CD4-positive, alpha-beta T cell (primary cell): ENCODE measurements at regions not wholly inside any gene's neighbourhood (a gene's known extent, or its start where the extent isn't known, plus 50 kb on each side); places are given as distances from the start of the nearest gene placed in this dataset.

Experiments used
- ATAC-seq: fragments of 200-7000 bp; cut with Tn5 transposase; one replicate; pipeline ENCODE4 v1.10.0; 2022; ENCODE audit warnings: mild to moderate bottlenecking; ENCODE audit not compliant: poor library complexity
- CTCF ChIA-PET: fragments of 350-600 bp; sonication (Branson Sonifier 250); formaldehyde crosslinking; loops from one replicate; lab custom pipeline; 2021; ENCODE audit warnings: antibody characterized with exemption, inconsistent platforms; lab: Charles Lee
- POLR2A ChIA-PET: fragments of 350-600 bp; sonication (Branson Sonifier 250); formaldehyde crosslinking; loops from one replicate; lab custom pipeline; 2021; ENCODE audit warnings: antibody characterized with exemption, inconsistent platforms; lab: Charles Lee
- DNase-seq, 14 experiments: peaks; one replicate each; pipeline ENCODE4 v3.0.0-alpha.2; 2013 to 2020; ENCODE audit warnings: mixed read lengths in 2 of 14
- H3K27ac ChIP-seq, 2 donors: one replicate each; pipeline versions ENCODE4 v1.5.1 to v1.7.0; 2013; ENCODE audit warnings: low read length in 2 of 2, low read depth in 1 of 2, mild to moderate bottlenecking in 1 of 2
- H3K27me3 ChIP-seq, 2 experiments: 1 replicate in 1 of 2; 2 replicates in 1 of 2; pipeline versions ENCODE4 v1.6.1 to v1.7.0; 2013; ENCODE audit warnings: low read length in 2 of 2, control low read depth in 1 of 2, mild to moderate bottlenecking in 1 of 2, moderate library complexity in 1 of 2; ENCODE audit not compliant: insufficient read depth in 2 of 2, control insufficient read depth in 1 of 2
- H3K36me3 ChIP-seq: one replicate; pipeline ENCODE4 v1.6.1; 2013; ENCODE audit warnings: low read length, control low read depth; ENCODE audit not compliant: insufficient read depth
- H3K4me1 ChIP-seq: one replicate; pipeline ENCODE4 v1.6.1; 2013; ENCODE audit warnings: low read length, control low read depth; ENCODE audit not compliant: insufficient read depth
- H3K4me3 ChIP-seq: one replicate; pipeline ENCODE4 v1.5.1; 2013; ENCODE audit warnings: mild to moderate bottlenecking, low read length, moderate library complexity
- H3K9me3 ChIP-seq, 2 experiments: 1 replicate in 1 of 2; 2 replicates in 1 of 2; pipeline versions ENCODE4 v1.6.1 to v1.7.0; 2013; ENCODE audit warnings: low read length in 2 of 2, mild to moderate bottlenecking in 2 of 2, control low read depth in 1 of 2, moderate library complexity in 1 of 2; ENCODE audit not compliant: control insufficient read depth in 1 of 2, insufficient read depth in 1 of 2
- H3K27ac Mint-ChIP-seq: one replicate; pipeline ENCODE4 v1.8.0; 2020; ENCODE audit warnings: mixed read lengths
- H3K27me3 Mint-ChIP-seq: one replicate; pipeline ENCODE4 v1.8.0; 2021; ENCODE audit warnings: mixed read lengths
- H3K36me3 Mint-ChIP-seq: one replicate; pipeline ENCODE4 v1.8.0; 2021; ENCODE audit warnings: low read depth, mixed read lengths
- H3K4me1 Mint-ChIP-seq: one replicate; pipeline ENCODE4 v1.8.0; 2021; ENCODE audit warnings: low read depth, mixed read lengths
- H3K4me3 Mint-ChIP-seq: one replicate; pipeline ENCODE4 v1.8.0; 2020; ENCODE audit warnings: mild to moderate bottlenecking, mixed read lengths
- H3K9me3 Mint-ChIP-seq: one replicate; pipeline ENCODE4 v1.8.0; 2020; ENCODE audit warnings: mixed read lengths
- CTCF ChIP-seq: fragments of 200-600 bp; IDR thresholded peaks from one replicate; pipeline ENCODE4 v1.8.0; 2022; ENCODE audit warnings: antibody characterized with exemption, mild to moderate bottlenecking
- intact Hi-C, 2 experiments: fragments of 100-400 bp; cut with DNase I in 1 of 2; cut with micrococcal nuclease in 1 of 2; formaldehyde crosslinking; loops; one replicate each; pipeline versions ENCODE4 v1.15.1 to v1.9.0; 2023 to 2025; cut with DNase I, micrococcal nuclease

GRCh38 chr16:86913886-86914285 is 335.5 kb downstream of the FOXL1 start:
- Mint-ChIP-seq H3K9me3 (peaks cover 2% of the 10 kb centered on the region), H3K4me1 (no peaks in the 10 kb centered on the region), H3K27ac (no peak overlapping the region), H3K27me3 (peaks cover 1% of the 10 kb centered on the region), H3K36me3 (no peaks in the 10 kb centered on the region), H3K4me3 (no peak overlapping the region)
- POLR2A ChIA-PET = no interaction called here
- Histone ChIP-seq H3K27me3 (peaks cover 0 to 4% of the 10 kb centered on the region in 2 experiments), H3K36me3 (no peaks in the 10 kb centered on the region), H3K9me3 (peaks cover 0 to 16% of the 10 kb centered on the region in 2 experiments), H3K4me3 (no peak overlapping the region), H3K27ac (no peak overlapping the region), H3K4me1 (no peaks in the 10 kb centered on the region)
- ATAC-seq (no peak), DNase-seq (no peak)
- TF ChIP-seq CTCF = no peak
- intact Hi-C loops = no loop called here
- CTCF ChIA-PET = no interaction called here

- Histone ChIP-seq H3K27me3 (peaks cover 0 to 5% of the 10 kb centered on the region in 2 experiments), H3K4me3 (no peak overlapping the region), H3K4me1 (no peaks in the 10 kb centered on the region), H3K9me3 (peaks cover 0 to 27% of the 10 kb centered on the region in 2 experiments), H3K36me3 (no peaks in the 10 kb centered on the region), H3K27ac (no peak overlapping the region)
- no peaks in the 10 kb centered on the region for H3K4me1 Mint-ChIP-seq
- H3K36me3 Mint-ChIP-seq = no peaks in the 10 kb centered on the region
- no peak overlapping the region for H3K27ac Mint-ChIP-seq
- H3K27me3 Mint-ChIP-seq = peaks cover 7% of the 10 kb centered on the region
- intact Hi-C loops = no loop called here
- DNase-seq (no peak), ATAC-seq (no peak)
- no peak for TF ChIP-seq CTCF
- H3K9me3 Mint-ChIP-seq = peaks cover 2% of the 10 kb centered on the region
- ChIA-PET CTCF (no interaction called here), POLR2A (no interaction called here)
- no peak overlapping the region for H3K4me3 Mint-ChIP-seq
These were observed 336.7 kb downstream of the FOXL1 start for GRCh38 chr16:86914876-86915717.

DNA sequence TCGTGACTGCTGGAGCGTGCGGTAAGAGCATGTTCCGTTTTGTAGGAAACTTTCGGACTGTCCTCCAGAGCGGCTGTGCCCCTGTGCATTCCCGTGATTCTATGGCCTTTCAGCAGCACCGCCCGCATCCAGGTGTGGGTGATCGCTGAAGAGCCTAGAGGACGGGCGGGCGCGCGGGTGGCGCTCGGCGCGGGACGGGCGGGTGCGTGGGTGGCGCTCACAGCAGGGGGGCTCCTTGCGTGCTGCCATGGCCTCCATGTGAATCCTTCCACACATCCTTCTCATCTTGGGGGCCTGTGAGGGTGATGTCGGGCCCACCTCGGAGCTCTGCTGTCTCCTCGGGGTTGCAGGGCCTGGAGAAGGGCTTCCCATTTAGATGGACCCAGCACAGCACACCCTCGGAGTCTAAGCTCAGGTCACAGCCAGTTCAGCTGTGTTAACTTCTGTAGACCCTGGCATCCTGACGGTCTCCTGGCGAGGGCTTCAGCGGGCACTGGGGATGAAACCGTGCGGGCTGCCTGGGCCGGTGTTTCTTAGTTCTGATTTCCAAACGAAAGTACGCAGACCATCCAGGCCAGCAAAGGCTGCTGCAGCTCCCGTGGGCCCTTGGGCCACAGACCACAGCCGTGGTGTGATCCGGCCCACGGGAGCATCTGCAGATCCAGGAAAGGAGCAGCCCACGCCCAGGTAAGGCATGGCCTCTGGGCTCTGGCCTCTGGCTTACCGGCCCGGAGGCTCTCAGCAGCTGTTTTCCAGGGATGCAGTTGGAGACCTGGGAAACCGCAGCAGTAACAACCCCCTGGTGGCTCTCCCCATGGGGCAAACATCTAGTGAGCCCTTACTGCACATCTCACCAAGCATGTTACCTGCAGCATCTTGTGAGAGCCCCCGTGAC is 339.4 kb downstream of the FOXL1 start:
- ChIA-PET CTCF (no interaction called here), POLR2A (no interaction called here)
- Mint-ChIP-seq H3K27ac (no peak overlapping the region), H3K27me3 (peaks cover 18% of the 10 kb centered on the region), H3K9me3 (peaks cover 2% of the 10 kb centered on the region), H3K4me1 (no peaks in the 10 kb centered on the region), H3K36me3 (no peaks in the 10 kb centered on the region), H3K4me3 (no peak overlapping the region)
- no peak for TF ChIP-seq CTCF
- no peak for DNase-seq
- H3K27ac ChIP-seq = no peak overlapping the region
- peaks cover 0 to 31% of the 10 kb centered on the region in 2 experiments for H3K9me3 ChIP-seq
- no peaks in the 10 kb centered on the region for H3K36me3 ChIP-seq
- no peak for ATAC-seq
- intact Hi-C loops = no loop called here
- H3K4me3 ChIP-seq = no peak overlapping the region
- no peaks in the 10 kb centered on the region for H3K4me1 ChIP-seq
- peaks cover 0 to 3% of the 10 kb centered on the region in 2 experiments for H3K27me3 ChIP-seq
